B cell (primary cell): ENCODE measurements at regions not wholly inside any gene's neighbourhood (a gene's known extent, or its start where the extent isn't known, plus 50 kb on each side); places are given as distances from the start of the nearest gene placed in this dataset.

Source experiments
- EZH2 ChIP-seq: IDR thresholded peaks from 2 replicates; pipeline ENCODE4 v1.6.1; 2012; ENCODE audit warnings: borderline replicate concordance, low read depth, mild to moderate bottlenecking, moderate library complexity, low read length; ENCODE audit not compliant: insufficient read depth, poor library complexity, severe bottlenecking
- TF ChIP-seq, protein P1 (sequence below): fragments of 200-600 bp; IDR thresholded peaks from one replicate; pipeline ENCODE4 v1.8.0; 2022; ENCODE audit warnings: antibody characterized with exemption, mild to moderate bottlenecking

DNA sequence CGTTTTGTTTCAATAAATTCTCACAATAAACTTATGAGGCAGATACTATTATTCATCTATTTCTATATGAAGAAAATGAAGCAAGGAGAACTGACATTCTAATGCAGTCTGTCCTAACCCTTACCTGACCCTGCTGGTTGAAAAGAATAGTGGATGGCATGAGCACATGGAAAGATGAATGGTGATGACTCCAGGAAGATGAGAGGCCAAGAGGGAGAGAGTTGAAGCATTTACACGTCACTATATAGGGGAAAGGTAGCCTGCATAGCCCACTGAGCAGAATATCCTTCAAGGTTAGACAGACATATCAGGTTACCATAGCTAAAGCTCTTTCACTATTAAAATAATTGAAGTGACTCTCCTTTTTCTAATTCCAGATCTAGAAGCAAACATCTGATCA is 163.9 kb upstream of the CDK1 start:
- TF ChIP-seq, protein P1, sequence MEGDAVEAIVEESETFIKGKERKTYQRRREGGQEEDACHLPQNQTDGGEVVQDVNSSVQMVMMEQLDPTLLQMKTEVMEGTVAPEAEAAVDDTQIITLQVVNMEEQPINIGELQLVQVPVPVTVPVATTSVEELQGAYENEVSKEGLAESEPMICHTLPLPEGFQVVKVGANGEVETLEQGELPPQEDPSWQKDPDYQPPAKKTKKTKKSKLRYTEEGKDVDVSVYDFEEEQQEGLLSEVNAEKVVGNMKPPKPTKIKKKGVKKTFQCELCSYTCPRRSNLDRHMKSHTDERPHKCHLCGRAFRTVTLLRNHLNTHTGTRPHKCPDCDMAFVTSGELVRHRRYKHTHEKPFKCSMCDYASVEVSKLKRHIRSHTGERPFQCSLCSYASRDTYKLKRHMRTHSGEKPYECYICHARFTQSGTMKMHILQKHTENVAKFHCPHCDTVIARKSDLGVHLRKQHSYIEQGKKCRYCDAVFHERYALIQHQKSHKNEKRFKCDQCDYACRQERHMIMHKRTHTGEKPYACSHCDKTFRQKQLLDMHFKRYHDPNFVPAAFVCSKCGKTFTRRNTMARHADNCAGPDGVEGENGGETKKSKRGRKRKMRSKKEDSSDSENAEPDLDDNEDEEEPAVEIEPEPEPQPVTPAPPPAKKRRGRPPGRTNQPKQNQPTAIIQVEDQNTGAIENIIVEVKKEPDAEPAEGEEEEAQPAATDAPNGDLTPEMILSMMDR = no peak
- TF ChIP-seq EZH2 = no peak
